ENCODE measurements at regions not wholly inside any gene's neighbourhood (a gene's known extent, or its start where the extent isn't known, plus 50 kb on each side); places are given as distances from the start of the nearest gene placed in this dataset.

GRCh38 chr1:71184410-71184809, 103.6 kb upstream of the ZRANB2 start:
- TF ChIP-seq CTCF (conservative IDR thresholded peaks at IDR 0.05; ENCODE audit: low read depth, low read length) (no peak), EZH2 (IDR thresholded peaks at IDR 0.05; ENCODE audit: low read length, unreplicated experiment) (no peak)

Data from PC-3 (cell line).